ENCODE measurements at regions not wholly inside any gene's neighbourhood (a gene's known extent, or its start where the extent isn't known, plus 50 kb on each side); places are given as distances from the start of the nearest gene placed in this dataset.

DNA sequence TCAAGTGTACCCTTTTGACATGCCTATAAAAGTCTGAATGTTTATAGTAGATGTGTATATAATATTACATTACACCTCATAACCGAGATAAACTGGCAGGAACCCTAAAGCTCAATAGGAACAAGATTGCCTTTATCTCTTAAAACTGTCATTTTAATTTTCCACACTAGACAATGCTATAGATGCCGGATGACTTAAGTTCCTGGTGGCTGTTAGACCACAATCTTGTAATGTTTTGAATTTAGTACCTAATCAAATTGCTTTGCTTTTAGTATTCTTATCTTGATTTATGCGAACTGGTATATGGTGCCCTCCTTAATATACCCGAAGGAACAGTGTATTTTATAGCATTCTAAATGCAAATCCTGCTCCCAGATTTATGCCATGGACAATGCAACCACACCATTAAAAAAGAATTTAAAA lies 1397.0 kb upstream of the ADGRL4 start:
- TF ChIP-seq POLR2A (IDR thresholded peaks at IDR 0.05), result no peak
- TF ChIP-seq, protein P1, sequence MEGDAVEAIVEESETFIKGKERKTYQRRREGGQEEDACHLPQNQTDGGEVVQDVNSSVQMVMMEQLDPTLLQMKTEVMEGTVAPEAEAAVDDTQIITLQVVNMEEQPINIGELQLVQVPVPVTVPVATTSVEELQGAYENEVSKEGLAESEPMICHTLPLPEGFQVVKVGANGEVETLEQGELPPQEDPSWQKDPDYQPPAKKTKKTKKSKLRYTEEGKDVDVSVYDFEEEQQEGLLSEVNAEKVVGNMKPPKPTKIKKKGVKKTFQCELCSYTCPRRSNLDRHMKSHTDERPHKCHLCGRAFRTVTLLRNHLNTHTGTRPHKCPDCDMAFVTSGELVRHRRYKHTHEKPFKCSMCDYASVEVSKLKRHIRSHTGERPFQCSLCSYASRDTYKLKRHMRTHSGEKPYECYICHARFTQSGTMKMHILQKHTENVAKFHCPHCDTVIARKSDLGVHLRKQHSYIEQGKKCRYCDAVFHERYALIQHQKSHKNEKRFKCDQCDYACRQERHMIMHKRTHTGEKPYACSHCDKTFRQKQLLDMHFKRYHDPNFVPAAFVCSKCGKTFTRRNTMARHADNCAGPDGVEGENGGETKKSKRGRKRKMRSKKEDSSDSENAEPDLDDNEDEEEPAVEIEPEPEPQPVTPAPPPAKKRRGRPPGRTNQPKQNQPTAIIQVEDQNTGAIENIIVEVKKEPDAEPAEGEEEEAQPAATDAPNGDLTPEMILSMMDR (IDR thresholded peaks at IDR 0.05), result no peak
